ENCODE measurements at regions not wholly inside any gene's neighbourhood (a gene's known extent, or its start where the extent isn't known, plus 50 kb on each side); places are given as distances from the start of the nearest gene placed in this dataset.
"Not testable (repeated sequence)": the region's sequence is repeated elsewhere in the genome, so short reads cannot be mapped to it uniquely, and the experiment has no call there.

DNA sequence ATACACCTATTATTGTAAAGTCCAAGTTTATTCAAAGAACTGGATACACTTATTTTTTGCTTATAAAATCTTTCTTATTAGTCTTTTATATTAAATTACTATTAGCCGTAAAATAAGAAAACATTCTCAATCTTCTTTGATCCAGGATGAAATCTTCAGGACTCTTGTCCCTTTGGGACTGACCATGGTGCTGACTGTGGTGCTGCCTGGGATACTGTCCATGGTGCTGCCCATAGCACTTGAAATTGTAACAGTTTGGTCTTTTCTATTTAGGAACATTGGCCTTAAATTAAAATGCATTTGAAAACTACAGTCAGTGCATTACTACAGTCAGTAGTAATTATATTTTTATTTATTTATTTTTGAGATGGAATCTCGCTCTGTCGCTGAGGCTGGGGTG lies 53.0 kb upstream of the ARL17B start:
- TF ChIP-seq, protein P1, sequence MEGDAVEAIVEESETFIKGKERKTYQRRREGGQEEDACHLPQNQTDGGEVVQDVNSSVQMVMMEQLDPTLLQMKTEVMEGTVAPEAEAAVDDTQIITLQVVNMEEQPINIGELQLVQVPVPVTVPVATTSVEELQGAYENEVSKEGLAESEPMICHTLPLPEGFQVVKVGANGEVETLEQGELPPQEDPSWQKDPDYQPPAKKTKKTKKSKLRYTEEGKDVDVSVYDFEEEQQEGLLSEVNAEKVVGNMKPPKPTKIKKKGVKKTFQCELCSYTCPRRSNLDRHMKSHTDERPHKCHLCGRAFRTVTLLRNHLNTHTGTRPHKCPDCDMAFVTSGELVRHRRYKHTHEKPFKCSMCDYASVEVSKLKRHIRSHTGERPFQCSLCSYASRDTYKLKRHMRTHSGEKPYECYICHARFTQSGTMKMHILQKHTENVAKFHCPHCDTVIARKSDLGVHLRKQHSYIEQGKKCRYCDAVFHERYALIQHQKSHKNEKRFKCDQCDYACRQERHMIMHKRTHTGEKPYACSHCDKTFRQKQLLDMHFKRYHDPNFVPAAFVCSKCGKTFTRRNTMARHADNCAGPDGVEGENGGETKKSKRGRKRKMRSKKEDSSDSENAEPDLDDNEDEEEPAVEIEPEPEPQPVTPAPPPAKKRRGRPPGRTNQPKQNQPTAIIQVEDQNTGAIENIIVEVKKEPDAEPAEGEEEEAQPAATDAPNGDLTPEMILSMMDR (IDR thresholded peaks at IDR 0.05), result not testable (repeated sequence)
- not testable (repeated sequence) for TF ChIP-seq POLR2A (IDR thresholded peaks at IDR 0.05)
